ENCODE measurements at regions not wholly inside any gene's neighbourhood (a gene's known extent, or its start where the extent isn't known, plus 50 kb on each side); places are given as distances from the start of the nearest gene placed in this dataset.

GRCh38 chr18:47469576-47469975, 218.1 kb upstream of the SKOR2 start:
- no peak overlapping the region for H3K4me2 ChIP-seq
- H3K27ac Mint-ChIP-seq = no peak overlapping the region
- H3K79me2 ChIP-seq (ENCODE audit: low read depth) = no peaks in the 10 kb centered on the region
- no peak overlapping the region for H3K27ac ChIP-seq
- H4K20me1 ChIP-seq (ENCODE audit: low read depth) = no peaks in the 10 kb centered on the region
- H2AFZ ChIP-seq (replicated peaks) = no peak overlapping the region
- H3K36me3 Mint-ChIP-seq = no peaks in the 10 kb centered on the region
- no peaks in the 10 kb centered on the region for H3F3A ChIP-seq (ENCODE audit: low read depth)
- no peak overlapping the region for H3K9ac ChIP-seq
- TF ChIP-seq CTCF (IDR thresholded peaks at IDR 0.05) = no peak
- no peak for TF ChIP-seq EZH2phosphoT487 (IDR thresholded peaks at IDR 0.05)
- no peak for TF ChIP-seq EZH2 (IDR thresholded peaks at IDR 0.05)
- no peaks in the 10 kb centered on the region for H3K9me3 ChIP-seq (ENCODE audit: low read depth)
- no peak overlapping the region for H3K4me3 ChIP-seq
- no peak overlapping the region for H3K4me3 Mint-ChIP-seq
- no peaks in the 10 kb centered on the region for H3K4me1 ChIP-seq
- no peaks in the 10 kb centered on the region for H3K27me3 ChIP-seq
- H3K9me3 Mint-ChIP-seq = no peaks in the 10 kb centered on the region
- H3K4me1 Mint-ChIP-seq = no peaks in the 10 kb centered on the region
- no peak for DNase-seq (ENCODE audit: low spot score)
- H3K27me3 Mint-ChIP-seq (ENCODE audit: insufficient read depth, low read depth) = peaks cover 5% of the 10 kb centered on the region
- H3K36me3 ChIP-seq = no peaks in the 10 kb centered on the region

GRCh38 chr18:47461977-47462376, 210.5 kb upstream of the SKOR2 start:
- DNase-seq (ENCODE audit: low spot score) = no peak
- no peak overlapping the region for H3K4me2 ChIP-seq
- no peaks in the 10 kb centered on the region for H3K79me2 ChIP-seq (ENCODE audit: low read depth)
- TF ChIP-seq EZH2phosphoT487 (IDR thresholded peaks at IDR 0.05) (no peak), CTCF (IDR thresholded peaks at IDR 0.05) (no peak), EZH2 (IDR thresholded peaks at IDR 0.05) (no peak)
- H3K27me3 Mint-ChIP-seq (ENCODE audit: insufficient read depth, low read depth) = peaks cover 7% of the 10 kb centered on the region
- H3K27ac ChIP-seq = no peak overlapping the region
- no peaks in the 10 kb centered on the region for H3K9me3 ChIP-seq (ENCODE audit: low read depth)
- no peaks in the 10 kb centered on the region for H3K9me3 Mint-ChIP-seq
- H3K4me3 Mint-ChIP-seq = no peak overlapping the region
- H3K4me1 Mint-ChIP-seq = no peaks in the 10 kb centered on the region
- H3K27ac Mint-ChIP-seq = no peak overlapping the region
- H2AFZ ChIP-seq (replicated peaks) = no peak overlapping the region
- no peaks in the 10 kb centered on the region for H3K36me3 ChIP-seq
- H3K4me3 ChIP-seq = no peak overlapping the region
- H3K9ac ChIP-seq = no peak overlapping the region
- H3K27me3 ChIP-seq = no peaks in the 10 kb centered on the region
- H3K4me1 ChIP-seq = no peaks in the 10 kb centered on the region
- no peaks in the 10 kb centered on the region for H3K36me3 Mint-ChIP-seq
- no peaks in the 10 kb centered on the region for H4K20me1 ChIP-seq (ENCODE audit: low read depth)
- H3F3A ChIP-seq (ENCODE audit: low read depth) = no peaks in the 10 kb centered on the region

DNA sequence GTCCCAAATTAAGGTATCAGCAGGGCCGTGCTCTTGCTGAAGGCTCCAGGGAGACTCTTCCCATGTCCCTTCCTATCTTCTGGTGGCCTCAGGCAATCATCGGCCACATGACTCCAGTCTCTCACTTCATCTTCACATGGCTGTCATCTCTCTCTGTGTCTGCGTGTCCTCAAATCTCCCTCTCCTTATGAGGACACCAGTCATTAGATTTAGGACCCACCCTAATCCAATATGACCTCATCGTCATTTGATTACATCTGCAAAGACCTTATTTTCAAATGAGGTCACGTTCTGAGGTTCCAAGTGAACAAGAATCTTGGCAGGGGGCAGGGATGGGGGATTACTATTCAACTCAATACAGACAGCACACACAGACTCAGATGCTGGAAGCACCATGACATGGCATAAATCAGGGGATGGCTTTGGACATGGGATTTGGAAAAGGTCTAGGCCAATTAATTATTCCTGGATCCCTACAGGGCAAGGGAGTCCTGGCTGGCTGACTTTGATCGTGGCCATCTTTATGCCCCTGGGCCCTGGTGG, 210.0 kb upstream of the SKOR2 start:
- Histone ChIP-seq H4K20me1 (ENCODE audit: low read depth) (no peaks in the 10 kb centered on the region), H3K27ac (no peak overlapping the region)
- TF ChIP-seq EZH2 (IDR thresholded peaks at IDR 0.05) (no peak), CTCF (IDR thresholded peaks at IDR 0.05) (no peak), EZH2phosphoT487 (IDR thresholded peaks at IDR 0.05) (no peak)

More for the DNA sequence above, 210.0 kb upstream of the SKOR2 start:
- no peak for DNase-seq (ENCODE audit: low spot score)
- Mint-ChIP-seq H3K4me1 (no peaks in the 10 kb centered on the region), H3K27ac (no peak overlapping the region), H3K27me3 (ENCODE audit: insufficient read depth, low read depth) (peaks cover 7% of the 10 kb centered on the region), H3K9me3 (no peaks in the 10 kb centered on the region), H3K36me3 (no peaks in the 10 kb centered on the region), H3K4me3 (no peak overlapping the region)
- Histone ChIP-seq H3K79me2 (ENCODE audit: low read depth) (no peaks in the 10 kb centered on the region), H3F3A (ENCODE audit: low read depth) (no peaks in the 10 kb centered on the region), H3K4me3 (no peak overlapping the region), H3K4me1 (no peaks in the 10 kb centered on the region), H3K9ac (no peak overlapping the region), H3K9me3 (ENCODE audit: low read depth) (no peaks in the 10 kb centered on the region), H3K36me3 (no peaks in the 10 kb centered on the region), H3K4me2 (no peak overlapping the region), H3K27me3 (no peaks in the 10 kb centered on the region), H2AFZ (replicated peaks) (no peak overlapping the region)
